ENCODE measurements at regions not wholly inside any gene's neighbourhood (a gene's known extent, or its start where the extent isn't known, plus 50 kb on each side); places are given as distances from the start of the nearest gene placed in this dataset.

GRCh38 chr6:17047889-17048288 lies 54.0 kb upstream of the STMND1 start:
- Mint-ChIP-seq H3K27me3 (peaks cover 26% of the 10 kb centered on the region), H3K36me3 (ENCODE audit: low read depth) (no peaks in the 10 kb centered on the region), H3K4me1 (ENCODE audit: low read depth) (no peaks in the 10 kb centered on the region), H3K4me3 (no peak overlapping the region), H3K27ac (no peak overlapping the region), H3K9me3 (no peaks in the 10 kb centered on the region)

- no peaks in the 10 kb centered on the region for H3K4me1 Mint-ChIP-seq (ENCODE audit: low read depth)
- no peaks in the 10 kb centered on the region for H3K36me3 Mint-ChIP-seq (ENCODE audit: low read depth)
- H3K9me3 Mint-ChIP-seq, result peaks cover 3% of the 10 kb centered on the region
- no peak overlapping the region for H3K4me3 Mint-ChIP-seq
- H3K27ac Mint-ChIP-seq, result no peak overlapping the region
- H3K27me3 Mint-ChIP-seq, result peaks cover 27% of the 10 kb centered on the region
Measured at GRCh38 chr6:17045581-17046322, 56.1 kb upstream of the STMND1 start.

- Mint-ChIP-seq H3K9me3 (peaks cover 6% of the 10 kb centered on the region), H3K36me3 (ENCODE audit: low read depth) (no peaks in the 10 kb centered on the region), H3K27me3 (peaks cover 37% of the 10 kb centered on the region), H3K4me3 (no peak overlapping the region), H3K4me1 (ENCODE audit: low read depth) (no peaks in the 10 kb centered on the region), H3K27ac (no peak overlapping the region)
Measured at GRCh38 chr6:17043148-17043522, 58.7 kb upstream of the STMND1 start.

GRCh38 chr6:17042422-17043147 lies 59.3 kb upstream of the STMND1 start:
- H3K4me3 Mint-ChIP-seq, result no peak overlapping the region
- H3K27ac Mint-ChIP-seq, result no peak overlapping the region
- peaks cover 6% of the 10 kb centered on the region for H3K9me3 Mint-ChIP-seq
- no peaks in the 10 kb centered on the region for H3K36me3 Mint-ChIP-seq (ENCODE audit: low read depth)
- peaks cover 40% of the 10 kb centered on the region for H3K27me3 Mint-ChIP-seq
- no peaks in the 10 kb centered on the region for H3K4me1 Mint-ChIP-seq (ENCODE audit: low read depth)

GRCh38 chr6:17039266-17039665 lies 62.6 kb upstream of the STMND1 start:
- Mint-ChIP-seq H3K36me3 (ENCODE audit: low read depth) (no peaks in the 10 kb centered on the region), H3K4me1 (ENCODE audit: low read depth) (no peaks in the 10 kb centered on the region), H3K27ac (no peak overlapping the region), H3K4me3 (no peak overlapping the region), H3K27me3 (peaks cover 32% of the 10 kb centered on the region), H3K9me3 (peaks cover 6% of the 10 kb centered on the region)

GRCh38 chr6:17038316-17038715 lies 63.5 kb upstream of the STMND1 start:
- Mint-ChIP-seq H3K9me3 (peaks cover 6% of the 10 kb centered on the region), H3K4me1 (ENCODE audit: low read depth) (no peaks in the 10 kb centered on the region), H3K27ac (no peak overlapping the region), H3K4me3 (no peak overlapping the region), H3K27me3 (peaks cover 25% of the 10 kb centered on the region), H3K36me3 (ENCODE audit: low read depth) (no peaks in the 10 kb centered on the region)

- H3K9me3 Mint-ChIP-seq, result peaks cover 3% of the 10 kb centered on the region
- no peak overlapping the region for H3K4me3 Mint-ChIP-seq
- no peak overlapping the region for H3K27ac Mint-ChIP-seq
- peaks cover 28% of the 10 kb centered on the region for H3K27me3 Mint-ChIP-seq
- no peaks in the 10 kb centered on the region for H3K4me1 Mint-ChIP-seq (ENCODE audit: low read depth)
- no peaks in the 10 kb centered on the region for H3K36me3 Mint-ChIP-seq (ENCODE audit: low read depth)
Measured at GRCh38 chr6:17036065-17036393, 65.8 kb upstream of the STMND1 start.

GRCh38 chr6:17035257-17036064 lies 66.4 kb upstream of the STMND1 start:
- peaks cover 3% of the 10 kb centered on the region for H3K9me3 Mint-ChIP-seq
- H3K4me3 Mint-ChIP-seq, result no peak overlapping the region
- H3K27ac Mint-ChIP-seq, result no peak overlapping the region
- no peaks in the 10 kb centered on the region for H3K4me1 Mint-ChIP-seq (ENCODE audit: low read depth)
- H3K27me3 Mint-ChIP-seq, result peaks cover 25% of the 10 kb centered on the region
- H3K36me3 Mint-ChIP-seq (ENCODE audit: low read depth), result no peaks in the 10 kb centered on the region

GRCh38 chr6:17033746-17034145 lies 68.1 kb upstream of the STMND1 start:
- no peak overlapping the region for H3K27ac Mint-ChIP-seq
- no peaks in the 10 kb centered on the region for H3K36me3 Mint-ChIP-seq (ENCODE audit: low read depth)
- no peak overlapping the region for H3K4me3 Mint-ChIP-seq
- peaks cover 15% of the 10 kb centered on the region for H3K27me3 Mint-ChIP-seq
- H3K9me3 Mint-ChIP-seq, result peaks cover 3% of the 10 kb centered on the region
- no peaks in the 10 kb centered on the region for H3K4me1 Mint-ChIP-seq (ENCODE audit: low read depth)

GRCh38 chr6:17032988-17033634 lies 68.7 kb upstream of the STMND1 start:
- Mint-ChIP-seq H3K4me3 (no peak overlapping the region), H3K4me1 (ENCODE audit: low read depth) (no peaks in the 10 kb centered on the region), H3K9me3 (no peaks in the 10 kb centered on the region), H3K27me3 (peaks cover 11% of the 10 kb centered on the region), H3K36me3 (ENCODE audit: low read depth) (no peaks in the 10 kb centered on the region), H3K27ac (no peak overlapping the region)

- Mint-ChIP-seq H3K4me1 (ENCODE audit: low read depth) (no peaks in the 10 kb centered on the region), H3K27ac (no peak overlapping the region), H3K27me3 (peaks cover 9% of the 10 kb centered on the region), H3K36me3 (ENCODE audit: low read depth) (no peaks in the 10 kb centered on the region), H3K9me3 (no peaks in the 10 kb centered on the region), H3K4me3 (no peak overlapping the region)
Measured at GRCh38 chr6:17032590-17032987, 69.3 kb upstream of the STMND1 start.

- Mint-ChIP-seq H3K27ac (no peak overlapping the region), H3K4me3 (no peak overlapping the region), H3K36me3 (ENCODE audit: low read depth) (no peaks in the 10 kb centered on the region), H3K9me3 (peaks cover 5% of the 10 kb centered on the region), H3K4me1 (ENCODE audit: low read depth) (no peaks in the 10 kb centered on the region), H3K27me3 (peaks cover 12% of the 10 kb centered on the region)
Measured at GRCh38 chr6:17031961-17032360, 69.9 kb upstream of the STMND1 start.

GRCh38 chr6:17027441-17027840 lies 74.4 kb upstream of the STMND1 start:
- H3K4me3 Mint-ChIP-seq, result no peak overlapping the region
- H3K4me1 Mint-ChIP-seq (ENCODE audit: low read depth), result no peaks in the 10 kb centered on the region
- peaks cover 14% of the 10 kb centered on the region for H3K9me3 Mint-ChIP-seq
- no peak overlapping the region for H3K27ac Mint-ChIP-seq
- no peaks in the 10 kb centered on the region for H3K36me3 Mint-ChIP-seq (ENCODE audit: low read depth)
- peaks cover 15% of the 10 kb centered on the region for H3K27me3 Mint-ChIP-seq

- peaks cover 14% of the 10 kb centered on the region for H3K9me3 Mint-ChIP-seq
- no peak overlapping the region for H3K27ac Mint-ChIP-seq
- H3K36me3 Mint-ChIP-seq (ENCODE audit: low read depth), result no peaks in the 10 kb centered on the region
- H3K4me3 Mint-ChIP-seq, result no peak overlapping the region
- H3K4me1 Mint-ChIP-seq (ENCODE audit: low read depth), result no peaks in the 10 kb centered on the region
- peaks cover 24% of the 10 kb centered on the region for H3K27me3 Mint-ChIP-seq
Measured at GRCh38 chr6:17022604-17023003, 79.2 kb upstream of the STMND1 start.

GRCh38 chr6:17021539-17021889 lies 80.3 kb upstream of the STMND1 start:
- Mint-ChIP-seq H3K9me3 (peaks cover 9% of the 10 kb centered on the region), H3K4me3 (no peak overlapping the region), H3K27ac (no peak overlapping the region), H3K27me3 (peaks cover 23% of the 10 kb centered on the region), H3K36me3 (ENCODE audit: low read depth) (no peaks in the 10 kb centered on the region), H3K4me1 (ENCODE audit: low read depth) (peaks cover 3% of the 10 kb centered on the region)

Measured in stimulated activated naive CD8-positive, alpha-beta T cell treated with anti-CD3 and anti-CD28 coated beads, Interleukin-15, Interleukin-2, amounts not matched to agents 100 ng/mL and 50 ng/mL, for 24 hours (primary cell).